GM23338 (cell line): ENCODE measurements at regions not wholly inside any gene's neighbourhood (a gene's known extent, or its start where the extent isn't known, plus 50 kb on each side); places are given as distances from the start of the nearest gene placed in this dataset.

Experiments
- ATAC-seq: fragments of 200-7000 bp; cut with Tn5 transposase; 3 replicates; pipeline ENCODE4 v1.9.1; 2020
- DNase-seq: peaks from one replicate; pipeline ENCODE4 v3.0.0-alpha.2; 2015; ENCODE audit warnings: low spot score
- H2AFZ ChIP-seq: fragments of 200-600 bp; sonication (generic); 2 replicates; pipeline ENCODE4 v1.8.0; 2016; ENCODE audit warnings: antibody characterized with exemption, mild to moderate bottlenecking, moderate library complexity
- H3F3A ChIP-seq: fragments of 200-600 bp; sonication (generic); replicated peaks from 2 replicates; pipeline ENCODE4 v1.8.0; 2017; ENCODE audit warnings: antibody characterized with exemption, mixed run types, low read depth
- H3K27ac ChIP-seq: fragments of 200-600 bp; sonication (generic); 2 replicates; pipeline ENCODE4 v1.6.1; 2016; ENCODE audit warnings: low read depth
- H3K27me3 ChIP-seq: fragments of 200-600 bp; sonication (generic); 2 replicates; pipeline ENCODE4 v1.8.0; 2016; ENCODE audit warnings: mild to moderate bottlenecking, mixed run types, moderate library complexity; ENCODE audit not compliant: insufficient read depth
- H3K36me3 ChIP-seq: fragments of 200-600 bp; sonication (generic); 2 replicates; pipeline ENCODE4 v1.8.0; 2016; ENCODE audit warnings: mild to moderate bottlenecking; ENCODE audit not compliant: insufficient read depth
- H3K4me1 ChIP-seq: fragments of 200-600 bp; sonication (generic); 2 replicates; pipeline ENCODE4 v1.8.0; 2016; ENCODE audit warnings: mild to moderate bottlenecking, moderate library complexity; ENCODE audit not compliant: insufficient read depth
- H3K4me2 ChIP-seq: fragments of 200-600 bp; sonication (generic); 2 replicates; pipeline ENCODE4 v1.7.1; 2017; ENCODE audit warnings: mixed run types
- H3K4me3 ChIP-seq: fragments of 200-600 bp; sonication (generic); 2 replicates; pipeline ENCODE4 v1.6.1; 2016; ENCODE audit warnings: mixed run types
- H3K79me2 ChIP-seq: fragments of 200-600 bp; sonication (generic); replicated peaks from 2 replicates; pipeline ENCODE4 v1.8.0; 2017; ENCODE audit warnings: mild to moderate bottlenecking; ENCODE audit not compliant: insufficient read depth
- H3K9me2 ChIP-seq: fragments of 200-600 bp; sonication (generic); 2 replicates; pipeline ENCODE4 v1.8.0; 2017; ENCODE audit not compliant: insufficient read depth
- H4K20me1 ChIP-seq: fragments of 200-600 bp; sonication (generic); replicated peaks from 2 replicates; pipeline ENCODE4 v1.8.0; 2017; ENCODE audit warnings: mild to moderate bottlenecking; ENCODE audit not compliant: insufficient read depth
- H3K27ac Mint-ChIP-seq: 2 replicates; pipeline ENCODE4 v1.8.0; 2020; ENCODE audit warnings: inconsistent platforms, mild to moderate bottlenecking, moderate library complexity, mixed read lengths
- H3K27me3 Mint-ChIP-seq: 3 replicates; pipeline ENCODE4 v1.8.0; 2022; ENCODE audit warnings: low read depth, mild to moderate bottlenecking, moderate library complexity, mixed read lengths, inconsistent platforms; ENCODE audit not compliant: insufficient read depth, poor library complexity
- H3K36me3 Mint-ChIP-seq: 3 replicates; pipeline ENCODE4 v1.8.0; 2021; ENCODE audit warnings: low read depth, mild to moderate bottlenecking, inconsistent platforms, moderate library complexity, mixed read lengths
- H3K4me1 Mint-ChIP-seq: 3 replicates; pipeline ENCODE4 v1.8.0; 2020; ENCODE audit warnings: mild to moderate bottlenecking, inconsistent platforms, mixed read lengths
- H3K4me3 Mint-ChIP-seq: 3 replicates; pipeline ENCODE4 v1.8.0; 2021; ENCODE audit warnings: moderate library complexity, mild to moderate bottlenecking, inconsistent platforms, mixed read lengths
- H3K9me3 Mint-ChIP-seq: 3 replicates; pipeline ENCODE4 v1.8.0; 2020; ENCODE audit warnings: moderate library complexity, mild to moderate bottlenecking, inconsistent platforms, mixed read lengths
- CREB1 ChIP-seq: fragments of 250-450 bp; sonication (Bioruptor Pico); IDR thresholded peaks from 2 replicates; pipeline ENCODE4 v1.5.0; 2020; ENCODE audit warnings: low read depth, mild to moderate bottlenecking, moderate library complexity
- CTCF ChIP-seq, 2 experiments: fragments of 200-600 bp in 1 of 2; sonication (generic) in 1 of 2; conservative IDR thresholded peaks; 2 replicates each; pipeline versions ENCODE4 v1.5.1 to v1.6.1; 2016 to 2017; ENCODE audit warnings: antibody characterized with exemption in 2 of 2, low read depth in 2 of 2, mild to moderate bottlenecking in 2 of 2, moderate library complexity in 1 of 2
- ETS1 ChIP-seq: IDR thresholded peaks from 2 replicates; pipeline ENCODE4 v1.6.1; 2016; ENCODE audit warnings: antibody characterized with exemption
- EZH2 ChIP-seq: fragments of 200-600 bp; sonication (generic); IDR thresholded peaks from one replicate; pipeline ENCODE4 v1.8.0; 2017; ENCODE audit warnings: antibody characterized with exemption, mild to moderate bottlenecking, low read depth; ENCODE audit not compliant: unreplicated experiment
- EZH2phosphoT487 ChIP-seq: fragments of 200-600 bp; sonication (generic); IDR thresholded peaks from one replicate; pipeline ENCODE4 v1.8.1; 2018; ENCODE audit warnings: antibody characterized with exemption; ENCODE audit not compliant: unreplicated experiment
- JUNB ChIP-seq: IDR thresholded peaks from one replicate; pipeline ENCODE4 v1.6.1; 2016; ENCODE audit warnings: antibody characterized with exemption; ENCODE audit not compliant: unreplicated experiment
- NANOG ChIP-seq: IDR thresholded peaks from 2 replicates; pipeline ENCODE4 v1.6.1; 2016; ENCODE audit warnings: antibody characterized with exemption, borderline replicate concordance
- REST ChIP-seq: IDR thresholded peaks from one replicate; pipeline ENCODE4 v1.6.1; 2018; ENCODE audit warnings: antibody characterized with exemption; ENCODE audit not compliant: unreplicated experiment
- STAT1 ChIP-seq: IDR thresholded peaks from one replicate; pipeline ENCODE4 v1.6.1; 2016; ENCODE audit warnings: antibody characterized with exemption; ENCODE audit not compliant: unreplicated experiment
- ZNF114 ChIP-seq: fragments of 250-450 bp; sonication (Bioruptor Pico); IDR thresholded peaks from 2 replicates; pipeline ENCODE4 v1.5.0; 2020; ENCODE audit warnings: mild to moderate bottlenecking, moderate library complexity

- TF ChIP-seq REST (no peak), JUNB (no peak), ZNF114 (CRISPR knock-in tag) (no peak), ETS1 (no peak), CREB1 (CRISPR knock-in tag) (no peak), EZH2phosphoT487 (no peak), STAT1 (no peak)
Measured at GRCh38 chrX:122184791-122185190, 999.3 kb upstream of the GRIA3 start (continued).

GRCh38 chrX:122187069-122187713 lies 996.9 kb upstream of the GRIA3 start:
- Mint-ChIP-seq H3K36me3 (peaks cover 19% of the 10 kb centered on the region), H3K9me3 (peaks cover 24% of the 10 kb centered on the region), H3K4me3 (no peak overlapping the region), H3K4me1 (peaks cover 5% of the 10 kb centered on the region; the same call in 1 of the 3 replicates), H3K27me3 (no peaks in the 10 kb centered on the region), H3K27ac (no peak overlapping the region)
- no peaks in the 10 kb centered on the region for H3K4me1 ChIP-seq
- DNase-seq: no peak
- no peak overlapping the region for H3K4me2 ChIP-seq
- no peak overlapping the region for H3K27ac ChIP-seq
- H3K79me2 ChIP-seq: no peaks in the 10 kb centered on the region
- no peaks in the 10 kb centered on the region for H3F3A ChIP-seq
- no peaks in the 10 kb centered on the region for H3K27me3 ChIP-seq
- H2AFZ ChIP-seq: no peak overlapping the region
- no peaks in the 10 kb centered on the region for H3K36me3 ChIP-seq
- H3K9me2 ChIP-seq: no peaks in the 10 kb centered on the region
- no peak for ATAC-seq
- no peak overlapping the region for H3K4me3 ChIP-seq
- no peaks in the 10 kb centered on the region for H4K20me1 ChIP-seq
- TF ChIP-seq JUNB (no peak), REST (no peak), CREB1 (CRISPR knock-in tag) (no peak), EZH2 (no peak), ZNF114 (CRISPR knock-in tag) (no peak), NANOG (no peak), CTCF (conservative IDR thresholded peaks at IDR 0.05; ENCODE audit: low read depth in 2 of 2) (no peak), ETS1 (no peak), EZH2phosphoT487 (no peak), STAT1 (no peak)
